HG03066 (cell line): ENCODE measurements at regions not wholly inside any gene's neighbourhood (a gene's known extent, or its start where the extent isn't known, plus 50 kb on each side); places are given as distances from the start of the nearest gene placed in this dataset.

Source experiments
- ATAC-seq: cut with Tn5 transposase; IDR thresholded peaks from one replicate; pipeline ENCODE4 v1.9.1; 2021; ENCODE audit warnings: low read depth; ENCODE audit not compliant: unreplicated experiment

- no peak for ATAC-seq
Measured at GRCh38 chr15:70557521-70558258, 205.7 kb downstream of the UACA start.

- ATAC-seq: no peak
Measured at GRCh38 chr15:70556779-70557178, 206.6 kb downstream of the UACA start.

GRCh38 chr15:70556151-70556741, 207.1 kb downstream of the UACA start:
- ATAC-seq: no peak

- no peak for ATAC-seq
Measured at GRCh38 chr15:70555713-70556112, 207.6 kb downstream of the UACA start.

DNA sequence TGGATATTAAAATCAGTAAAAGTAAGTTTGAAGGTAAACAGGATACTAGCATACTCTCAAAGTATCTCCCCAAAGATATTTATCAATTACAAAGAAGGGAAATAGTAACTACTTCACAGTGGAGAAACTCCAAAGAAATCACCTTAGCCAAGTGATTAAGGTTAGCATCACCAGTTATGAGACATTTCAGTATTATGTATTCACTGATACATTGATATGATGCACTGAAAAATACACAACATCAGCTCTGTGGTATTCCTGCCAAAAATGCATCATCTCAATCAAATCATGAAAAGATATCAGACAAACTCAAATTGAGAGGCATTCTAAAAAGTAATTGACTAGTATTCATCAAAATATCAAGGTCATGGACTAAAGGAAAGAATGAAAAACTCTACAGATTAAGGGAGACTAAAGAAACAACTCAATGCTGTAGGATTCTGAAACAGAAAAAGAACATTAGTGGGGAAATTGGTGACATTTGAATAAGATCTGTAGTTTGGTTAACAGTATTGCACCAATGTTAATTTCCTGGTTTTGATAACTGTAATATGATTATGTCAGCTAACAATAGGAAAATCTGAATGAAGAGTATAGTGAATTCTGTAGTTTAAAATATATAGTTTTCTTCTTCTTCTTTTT, 215.4 kb downstream of the UACA start:
- no peak for ATAC-seq

GRCh38 chr15:70545526-70545925, 217.8 kb downstream of the UACA start:
- ATAC-seq: no peak

DNA sequence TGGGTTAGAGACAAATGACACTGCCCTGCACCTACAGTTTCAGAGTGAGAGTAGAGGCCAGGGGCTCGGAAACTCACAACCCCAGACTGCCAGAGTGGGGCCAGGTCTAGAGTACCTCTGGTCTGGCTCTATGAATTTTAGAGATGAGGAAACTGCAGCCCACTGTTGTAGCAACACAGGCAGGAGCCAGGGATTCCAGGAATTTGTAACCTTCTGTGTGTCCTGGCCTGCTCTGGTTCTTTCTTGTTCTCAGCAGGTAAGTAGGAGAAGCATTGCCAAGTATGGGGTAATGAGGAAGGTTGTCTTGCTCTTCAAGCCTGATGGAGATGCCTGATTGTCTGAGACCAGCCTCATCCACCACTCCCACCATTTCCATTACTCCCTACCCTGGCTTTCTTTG, 221.8 kb downstream of the UACA start:
- ATAC-seq: no peak

DNA sequence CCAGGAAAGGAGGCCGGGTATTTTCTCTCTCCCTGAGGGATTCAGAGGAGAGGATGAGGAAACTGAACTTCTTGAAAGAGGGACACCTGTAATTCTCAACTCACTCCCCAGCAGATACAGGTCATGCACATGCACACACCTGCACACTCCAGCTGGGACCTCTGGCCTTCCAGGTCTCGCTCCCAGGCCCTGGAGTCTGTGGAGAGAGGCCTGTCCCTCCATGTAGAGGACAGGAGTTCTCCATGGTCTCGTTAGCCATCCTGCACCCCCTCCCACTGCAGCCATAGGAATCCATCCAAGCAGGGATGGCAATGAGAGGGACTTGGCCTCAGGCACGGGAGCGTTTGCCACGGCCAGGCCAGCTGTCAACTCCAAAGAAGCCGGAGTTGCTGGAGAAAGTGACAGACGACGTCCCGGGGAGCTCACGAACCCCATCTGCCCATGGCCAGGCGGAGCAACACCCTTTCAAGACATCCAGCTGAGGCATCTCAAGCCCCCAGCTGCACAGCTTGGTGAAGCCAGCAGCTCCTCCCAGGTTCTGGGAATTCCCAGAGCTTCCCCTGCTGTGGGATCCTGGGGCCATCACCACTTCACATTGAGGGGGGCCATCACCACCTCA, 223.3 kb downstream of the UACA start:
- ATAC-seq: no peak

- ATAC-seq: no peak
Measured at GRCh38 chr15:70539409-70539808, 223.9 kb downstream of the UACA start.

DNA sequence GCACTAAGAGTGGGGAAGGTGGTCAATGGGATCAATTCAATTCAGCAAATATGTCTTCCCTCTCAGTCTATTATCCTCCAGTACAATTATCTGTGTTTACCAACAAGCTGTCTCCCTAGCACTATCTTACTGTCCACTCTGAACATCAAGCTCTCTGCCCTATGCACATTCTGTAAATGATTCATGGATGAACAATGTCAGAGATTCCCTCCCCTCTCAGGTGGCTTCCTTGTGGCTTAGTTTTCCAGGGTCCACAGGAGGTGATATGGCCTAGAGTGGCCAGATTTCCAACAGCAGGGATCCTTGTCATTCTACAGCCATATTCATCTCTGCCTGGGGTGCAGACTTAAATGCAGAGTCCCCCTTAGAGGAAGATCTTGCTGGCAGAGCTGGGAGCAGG, 225.1 kb downstream of the UACA start:
- ATAC-seq: no peak

DNA sequence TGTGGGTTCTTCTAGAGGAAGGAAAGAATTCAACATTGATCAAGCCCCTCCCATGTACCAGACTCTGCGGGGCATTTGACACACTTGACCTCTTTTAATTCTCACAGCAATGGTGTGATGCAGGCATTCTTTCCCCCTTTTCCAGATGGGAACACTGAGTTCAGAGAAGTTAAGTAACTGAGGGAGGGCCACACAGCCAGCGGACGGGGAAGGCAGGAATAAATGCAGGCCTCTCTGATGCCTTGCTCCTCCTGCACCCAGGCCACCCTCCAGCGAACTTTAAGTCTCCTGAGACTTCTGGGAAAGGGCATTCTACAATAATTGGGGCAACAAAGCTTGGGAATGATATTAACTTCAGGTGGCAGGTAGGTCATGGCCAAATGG, 227.4 kb downstream of the UACA start:
- ATAC-seq: no peak

DNA sequence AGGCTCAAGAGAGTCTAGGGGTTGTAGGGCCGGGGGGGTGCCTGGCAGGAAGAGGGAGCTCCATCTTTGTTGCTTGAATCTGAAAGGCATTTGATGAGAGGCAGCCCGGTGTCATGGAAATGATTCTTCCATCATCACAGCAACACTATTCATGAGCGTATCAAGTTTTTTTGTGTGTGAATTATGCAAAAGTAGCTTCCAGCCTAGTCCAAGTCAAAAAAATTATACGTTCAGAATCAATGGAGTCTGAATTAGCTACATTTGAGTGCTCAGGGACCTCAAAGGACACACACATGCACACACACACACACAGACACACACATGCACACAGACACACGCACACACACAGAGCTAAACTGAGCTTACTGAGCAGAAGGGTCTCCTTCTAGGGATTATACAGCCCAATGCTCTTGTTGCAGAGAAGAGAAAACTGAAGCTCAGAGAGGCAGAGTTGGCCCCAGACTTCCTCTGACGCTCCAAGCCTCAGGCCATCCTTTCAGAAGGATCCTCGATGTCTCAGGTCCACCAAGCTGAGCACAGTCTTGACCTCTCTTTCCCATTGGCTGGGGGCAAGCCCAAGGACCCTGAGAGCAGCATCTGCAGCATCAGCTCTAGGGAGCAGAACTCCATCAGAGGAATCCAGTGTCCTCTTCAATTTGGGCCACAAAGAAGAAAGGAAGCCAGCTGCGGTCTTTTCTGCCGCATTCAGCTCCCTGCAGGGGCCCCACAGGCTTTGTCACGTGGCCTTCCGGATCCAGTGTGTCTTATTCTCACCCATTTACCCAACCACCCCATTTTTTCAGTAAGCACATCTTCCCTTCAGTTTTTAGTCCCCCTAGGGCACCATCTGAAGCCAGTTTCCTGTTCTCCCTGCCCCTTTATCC, 228.0 kb downstream of the UACA start:
- ATAC-seq: no peak

DNA sequence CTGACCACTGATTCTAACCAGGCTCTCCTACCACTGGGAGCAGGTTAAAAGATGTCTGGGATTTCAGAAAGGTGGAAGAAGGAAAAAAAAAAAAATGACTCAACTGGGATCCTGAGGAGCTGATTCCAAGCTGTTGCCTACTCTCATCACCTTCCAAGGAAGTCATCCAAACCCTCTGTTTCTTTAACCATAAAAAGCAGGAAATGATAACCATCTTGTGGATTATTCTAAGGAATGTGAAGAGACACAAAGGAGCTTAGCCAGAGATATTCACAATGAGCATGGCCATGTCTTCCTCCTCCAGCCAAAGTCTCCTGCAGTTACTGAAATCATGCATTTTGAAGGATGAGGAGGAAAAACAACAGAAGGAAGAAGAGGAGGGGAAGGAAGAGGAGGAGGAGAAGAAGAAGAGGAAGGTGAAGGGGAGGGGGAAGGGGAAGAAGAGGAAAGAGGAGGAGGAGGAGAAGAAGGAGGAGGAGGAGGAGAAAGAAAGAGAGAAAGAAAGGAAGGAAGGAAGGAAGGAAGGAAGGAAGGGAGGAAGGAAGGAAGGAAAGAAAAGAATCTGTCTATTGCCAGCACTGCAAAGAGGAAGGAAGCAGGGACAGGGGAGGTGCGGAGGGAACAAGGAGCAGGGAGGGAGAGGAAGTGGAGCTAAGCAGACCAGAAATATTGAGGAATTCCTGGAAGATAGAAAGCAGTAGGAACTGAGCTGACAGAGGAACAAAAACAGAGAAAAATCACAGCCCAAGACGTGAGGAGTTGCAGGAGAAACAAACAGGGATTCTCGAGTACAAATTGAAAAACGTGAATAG, 229.2 kb downstream of the UACA start:
- ATAC-seq: no peak

DNA sequence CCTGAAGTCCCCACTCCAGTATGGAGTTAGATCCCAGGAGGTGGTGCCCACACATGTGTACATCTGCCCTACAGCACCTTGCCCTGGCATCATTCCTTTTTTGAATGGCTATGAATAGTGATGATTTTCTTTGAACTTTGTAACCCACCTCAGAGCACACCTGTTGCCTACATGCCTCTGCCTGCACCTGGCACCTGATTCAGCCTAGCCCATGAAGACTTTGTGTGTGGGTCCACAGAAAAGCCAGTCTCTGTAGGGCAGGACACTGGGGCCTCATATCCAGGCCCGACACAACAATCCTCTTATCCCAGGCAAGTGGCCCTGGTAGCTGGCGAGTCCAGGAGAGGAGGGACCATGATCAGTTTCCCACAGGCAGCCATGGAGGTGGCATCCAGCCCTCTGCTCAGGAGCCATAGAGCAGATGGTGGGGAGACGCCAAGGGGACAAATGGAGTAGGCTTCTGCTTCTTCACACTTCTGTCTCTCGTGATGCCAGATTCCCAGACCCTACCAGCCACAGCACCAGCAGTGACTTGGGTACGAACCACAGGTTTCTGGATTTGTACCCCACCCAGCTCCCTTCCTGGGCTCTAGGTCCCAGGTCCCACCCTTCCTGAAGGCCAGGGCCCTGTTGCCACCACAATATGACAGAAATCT, 230.7 kb downstream of the UACA start:
- ATAC-seq: no peak

DNA sequence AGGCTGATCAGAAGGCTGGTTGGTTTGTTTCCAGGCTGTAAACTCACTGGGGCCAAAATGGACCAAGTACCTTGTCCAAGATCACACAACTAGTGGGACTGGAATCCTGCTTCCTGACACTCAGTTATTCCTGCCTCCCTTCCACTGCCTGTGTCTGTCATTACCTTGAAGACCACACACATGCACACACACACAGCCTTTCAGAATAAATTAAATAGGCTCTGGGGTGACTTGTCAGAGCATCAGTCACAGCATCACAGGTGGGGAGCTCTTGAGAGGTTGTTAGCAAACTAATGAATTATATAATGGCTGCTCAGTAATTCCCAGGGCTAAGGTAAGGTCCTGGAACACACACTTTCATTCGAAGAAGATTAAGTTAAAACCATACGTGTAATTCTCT, 231.8 kb downstream of the UACA start:
- no peak for ATAC-seq

DNA sequence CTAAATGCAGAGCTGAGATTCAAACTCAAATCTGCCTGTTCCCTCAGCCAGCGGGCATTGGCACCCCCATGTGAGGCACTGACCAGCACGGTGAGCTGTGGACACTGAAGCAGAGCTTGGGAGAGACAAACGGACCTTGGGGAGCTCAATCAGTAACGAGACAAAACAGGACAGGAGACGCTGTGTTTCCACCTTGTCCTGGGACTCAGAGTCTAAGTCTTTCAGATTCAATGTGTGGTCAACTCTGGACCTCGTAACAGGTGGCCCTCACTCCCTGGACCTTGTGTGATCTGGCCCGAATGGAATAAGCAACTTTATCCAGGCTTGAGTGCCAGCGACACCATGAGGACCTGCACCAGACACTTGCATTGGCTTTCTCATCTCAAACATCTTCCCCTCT, 232.5 kb downstream of the UACA start:
- no peak for ATAC-seq

GRCh38 chr15:70530503-70530902, 232.9 kb downstream of the UACA start:
- ATAC-seq: no peak

GRCh38 chr15:70530017-70530499, 233.3 kb downstream of the UACA start:
- no peak for ATAC-seq

DNA sequence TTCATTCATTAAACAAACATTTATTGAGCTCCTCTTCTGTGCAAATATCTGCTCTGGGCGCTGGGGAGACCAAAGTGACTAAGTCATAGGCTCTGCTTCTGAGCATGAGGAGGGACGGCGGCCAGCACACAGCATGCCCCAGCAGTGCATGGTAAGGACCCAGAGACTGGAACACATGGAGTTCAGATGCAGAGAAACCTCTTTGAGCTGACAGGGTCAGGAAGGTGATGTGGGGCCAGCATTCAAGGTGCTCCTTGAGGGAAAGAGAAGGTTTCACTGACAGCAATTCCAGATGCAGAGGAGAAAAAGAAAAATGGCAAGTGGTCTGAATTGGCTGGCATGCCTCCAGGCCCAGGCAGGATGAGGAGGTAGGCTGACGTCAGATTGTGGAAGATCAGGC, 234.5 kb downstream of the UACA start:
- no peak for ATAC-seq
